ENCODE measurements at regions not wholly inside any gene's neighbourhood (a gene's known extent, or its start where the extent isn't known, plus 50 kb on each side); places are given as distances from the start of the nearest gene placed in this dataset.
"Not testable (repeated sequence)": the region's sequence is repeated elsewhere in the genome, so short reads cannot be mapped to it uniquely, and the experiment has no call there.

DNA sequence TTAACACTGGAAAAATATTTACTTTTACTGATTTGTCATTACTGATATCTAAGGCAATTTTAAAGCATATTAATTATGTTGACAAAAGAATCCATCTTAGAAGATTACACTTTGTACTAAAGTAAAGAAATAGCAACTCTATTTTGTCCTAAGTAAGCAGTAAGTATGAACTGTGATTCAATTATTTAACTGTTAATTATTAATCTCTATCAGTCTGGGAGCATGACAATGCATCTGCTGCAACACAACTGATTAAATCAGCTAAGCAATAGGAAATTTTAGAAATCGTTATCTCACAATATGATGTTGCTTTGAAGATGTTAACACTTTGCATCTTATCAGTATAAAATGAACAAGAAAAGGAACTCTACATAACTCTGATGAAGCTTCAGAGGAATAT is 172.3 kb downstream of the DPY19L2 start:
- Histone ChIP-seq H3K27me3 (ENCODE audit: insufficient read depth, low read length, poor library complexity) (no peaks in the 10 kb centered on the region), H3K4me3 (ENCODE audit: low read depth in 1 of 2, low read length in 2 of 2) (no peak overlapping the region), H3K79me2 (ENCODE audit: insufficient read depth, low read length) (no peaks in the 10 kb centered on the region), H2AFZ (ENCODE audit: low read depth, low read length) (no peak overlapping the region), H3K36me3 (ENCODE audit: insufficient read depth, low read length) (no peaks in the 10 kb centered on the region), H3K27ac (ENCODE audit: low read length) (no peak overlapping the region), H3K4me1 (ENCODE audit: insufficient read depth, low read length) (peaks cover 15% of the 10 kb centered on the region), H3K9me3 (ENCODE audit: insufficient read depth, low read length, severe bottlenecking) (no peaks in the 10 kb centered on the region), H3K4me2 (ENCODE audit: insufficient read depth, low read length) (no peak overlapping the region), H4K20me1 (ENCODE audit: insufficient read depth, low read length) (no peaks in the 10 kb centered on the region), H3K9ac (ENCODE audit: low read depth, low read length) (no peak overlapping the region)
- ATAC-seq (ENCODE audit: insufficient read depth, low read depth) (no peak), DNase-seq (no peak)
- TF ChIP-seq EZH2 (IDR thresholded peaks at IDR 0.05; ENCODE audit: borderline replicate concordance, low read depth, low read length, severe bottlenecking) (no peak), CTCF (IDR thresholded peaks at IDR 0.05; ENCODE audit: borderline replicate concordance, extremely low read depth, low read length, poor library complexity, severe bottlenecking) (no peak)

DNA sequence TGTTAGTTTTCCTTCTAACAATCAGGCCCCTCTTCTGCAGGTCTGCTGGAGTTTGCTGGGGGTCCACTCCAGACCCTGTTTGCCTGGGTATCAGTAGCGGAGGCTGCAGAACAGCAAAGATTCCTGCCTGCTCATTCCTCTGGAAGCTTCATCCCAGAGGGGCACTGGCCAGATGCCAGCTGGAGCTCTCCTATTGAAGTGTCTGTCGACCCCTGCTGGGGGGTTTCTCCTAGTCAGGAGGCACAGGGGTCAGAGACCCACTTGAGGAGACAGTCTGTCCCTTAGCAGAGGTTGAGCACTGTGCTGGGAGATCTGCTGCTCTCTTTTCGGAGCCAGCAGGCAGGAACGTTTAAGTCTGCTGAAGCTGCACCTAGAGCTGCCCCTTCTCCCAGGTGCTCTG is 174.9 kb downstream of the DPY19L2 start:
- not testable (repeated sequence) for H3K4me2 ChIP-seq (ENCODE audit: insufficient read depth, low read length); H3K9ac ChIP-seq (ENCODE audit: low read depth, low read length); H3K36me3 ChIP-seq (ENCODE audit: insufficient read depth, low read length); H3K9me3 ChIP-seq (ENCODE audit: insufficient read depth, low read length, severe bottlenecking); H3K27ac ChIP-seq (ENCODE audit: low read length); DNase-seq; H4K20me1 ChIP-seq (ENCODE audit: insufficient read depth, low read length); H2AFZ ChIP-seq (ENCODE audit: low read depth, low read length); H3K79me2 ChIP-seq (ENCODE audit: insufficient read depth, low read length); ATAC-seq (ENCODE audit: insufficient read depth, low read depth); H3K27me3 ChIP-seq (ENCODE audit: insufficient read depth, low read length, poor library complexity); H3K4me3 ChIP-seq (ENCODE audit: low read depth in 1 of 2, low read length in 2 of 2)
- peaks cover 15% of the 10 kb centered on the region for H3K4me1 ChIP-seq (ENCODE audit: insufficient read depth, low read length)

GRCh38 chr12:63480186-63480585 is 188.1 kb downstream of the DPY19L2 start:
- Histone ChIP-seq H3K9me3 (ENCODE audit: insufficient read depth, low read length, severe bottlenecking) (no peaks in the 10 kb centered on the region), H3K4me1 (ENCODE audit: insufficient read depth, low read length) (no peaks in the 10 kb centered on the region), H3K27me3 (ENCODE audit: insufficient read depth, low read length, poor library complexity) (no peaks in the 10 kb centered on the region), H3K4me2 (ENCODE audit: insufficient read depth, low read length) (no peak overlapping the region), H3K36me3 (ENCODE audit: insufficient read depth, low read length) (no peaks in the 10 kb centered on the region), H3K9ac (ENCODE audit: low read depth, low read length) (no peak overlapping the region), H3K27ac (ENCODE audit: low read length) (no peak overlapping the region), H2AFZ (ENCODE audit: low read depth, low read length) (no peak overlapping the region), H4K20me1 (ENCODE audit: insufficient read depth, low read length) (no peaks in the 10 kb centered on the region), H3K79me2 (ENCODE audit: insufficient read depth, low read length) (no peaks in the 10 kb centered on the region), H3K4me3 (ENCODE audit: low read depth in 1 of 2, low read length in 2 of 2) (no peak overlapping the region)
- ATAC-seq (ENCODE audit: insufficient read depth, low read depth) (no peak), DNase-seq (no peak)
- TF ChIP-seq EZH2 (IDR thresholded peaks at IDR 0.05; ENCODE audit: borderline replicate concordance, low read depth, low read length, severe bottlenecking) (no peak), CTCF (IDR thresholded peaks at IDR 0.05; ENCODE audit: borderline replicate concordance, extremely low read depth, low read length, poor library complexity, severe bottlenecking) (no peak)

- Histone ChIP-seq H3K27me3 (ENCODE audit: insufficient read depth, low read length, poor library complexity) (no peaks in the 10 kb centered on the region), H3K9me3 (ENCODE audit: insufficient read depth, low read length, severe bottlenecking) (no peaks in the 10 kb centered on the region), H3K4me2 (ENCODE audit: insufficient read depth, low read length) (no peak overlapping the region), H3K9ac (ENCODE audit: low read depth, low read length) (no peak overlapping the region), H3K36me3 (ENCODE audit: insufficient read depth, low read length) (no peaks in the 10 kb centered on the region), H3K79me2 (ENCODE audit: insufficient read depth, low read length) (no peaks in the 10 kb centered on the region), H3K27ac (ENCODE audit: low read length) (no peak overlapping the region), H4K20me1 (ENCODE audit: insufficient read depth, low read length) (no peaks in the 10 kb centered on the region), H3K4me3 (ENCODE audit: low read depth in 1 of 2, low read length in 2 of 2) (no peak overlapping the region), H2AFZ (ENCODE audit: low read depth, low read length) (no peak overlapping the region), H3K4me1 (ENCODE audit: insufficient read depth, low read length) (no peaks in the 10 kb centered on the region)
- DNase-seq (no peak), ATAC-seq (ENCODE audit: insufficient read depth, low read depth) (no peak)
- TF ChIP-seq CTCF (IDR thresholded peaks at IDR 0.05; ENCODE audit: borderline replicate concordance, extremely low read depth, low read length, poor library complexity, severe bottlenecking): no peak
- no peak for TF ChIP-seq EZH2 (IDR thresholded peaks at IDR 0.05; ENCODE audit: borderline replicate concordance, low read depth, low read length, severe bottlenecking)
Observed at GRCh38 chr12:63470161-63470560, 198.1 kb downstream of the DPY19L2 start.

Measured in DND-41 (cell line).